Erythroblast (primary cell): ENCODE measurements at regions not wholly inside any gene's neighbourhood (a gene's known extent, or its start where the extent isn't known, plus 50 kb on each side); places are given as distances from the start of the nearest gene placed in this dataset.
"Not testable (repeated sequence)": the region's sequence is repeated elsewhere in the genome, so short reads cannot be mapped to it uniquely, and the experiment has no call there.

Experiments
- DNase-seq, 2 experiments: peaks; one replicate each; lab custom pipeline; 2025; lab: John Stamatoyannopoulos, UW
- GATA1 ChIP-seq: IDR thresholded peaks from 2 replicates; pipeline ENCODE4 v1.6.1; 2011; ENCODE audit warnings: low read depth, mild to moderate bottlenecking, control low read depth, low read length, moderate library complexity
- POLR2A ChIP-seq: IDR thresholded peaks from 2 replicates; pipeline ENCODE4 v1.6.1; 2011; ENCODE audit warnings: mild to moderate bottlenecking, low read length

DNA sequence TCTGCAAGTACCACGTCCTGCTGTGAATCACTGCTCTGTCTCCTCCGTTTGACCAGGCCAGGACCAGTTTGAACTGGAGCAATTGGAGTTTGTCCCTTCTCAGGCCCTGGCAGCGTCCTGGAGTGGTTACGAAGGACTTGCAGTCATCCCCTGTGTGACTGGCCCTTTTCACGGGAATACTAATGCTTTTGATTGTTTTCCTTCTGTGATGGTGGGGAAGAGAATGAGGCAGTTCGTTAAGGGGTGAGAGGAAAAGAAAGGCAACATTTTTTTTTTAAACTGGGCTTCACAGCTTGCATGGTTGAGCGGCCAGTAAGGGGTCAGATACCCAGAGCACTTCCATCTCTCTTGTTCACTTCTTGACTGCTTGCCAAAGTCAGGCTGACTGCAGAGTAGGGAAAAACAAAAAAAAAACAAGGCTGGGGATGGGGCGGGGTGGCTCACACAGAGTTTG lies 153.5 kb upstream of the STK32A start:
- TF ChIP-seq GATA1 (no peak), POLR2A (no peak)
- no peak for DNase-seq

DNA sequence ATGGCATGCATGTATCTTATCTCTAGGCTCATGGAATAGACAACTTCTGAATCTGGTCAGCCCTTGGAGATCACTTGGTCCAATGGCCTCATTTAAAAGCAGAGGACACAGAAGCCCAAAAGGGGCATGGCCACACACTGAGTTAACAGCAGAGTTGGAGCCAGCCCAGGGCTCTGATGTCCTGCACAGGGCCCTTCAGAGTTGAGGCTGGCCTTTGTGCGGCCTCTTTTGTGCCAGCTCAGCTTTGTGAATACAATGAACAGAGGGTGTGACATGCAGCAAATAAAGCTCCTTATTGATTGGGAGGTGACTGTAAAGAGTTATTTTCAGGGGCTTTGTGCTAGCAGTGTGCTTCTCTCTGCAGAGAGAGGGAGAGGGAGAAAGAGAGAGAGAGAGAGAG lies 150.1 kb upstream of the STK32A start:
- TF ChIP-seq POLR2A, result no peak
- DNase-seq, result no peak

DNA sequence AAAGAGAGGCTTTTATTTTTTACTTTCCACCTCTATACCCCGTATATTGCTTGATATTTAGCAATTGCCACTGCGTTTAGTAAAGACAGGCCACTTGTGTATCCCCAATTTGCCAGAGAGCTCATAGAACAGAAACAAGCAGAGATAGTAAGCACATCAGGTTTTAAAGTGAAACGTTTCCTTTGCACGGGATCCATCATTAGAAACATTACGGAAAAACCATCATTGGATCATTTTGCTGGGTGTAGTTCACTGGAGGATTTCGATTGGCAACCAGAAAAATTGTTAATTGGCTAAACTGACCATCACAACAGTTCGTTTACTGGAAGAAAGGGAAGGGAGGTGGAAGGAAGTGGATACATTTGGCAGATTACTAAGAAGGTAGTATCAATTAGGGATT lies 149.4 kb upstream of the STK32A start:
- DNase-seq, result no peak
- TF ChIP-seq POLR2A (no peak), GATA1 (no peak)

GRCh38 chr5:147092044-147092443 lies 142.8 kb upstream of the STK32A start:
- no peak for DNase-seq
- TF ChIP-seq GATA1, result no peak
- TF ChIP-seq POLR2A, result no peak

DNA sequence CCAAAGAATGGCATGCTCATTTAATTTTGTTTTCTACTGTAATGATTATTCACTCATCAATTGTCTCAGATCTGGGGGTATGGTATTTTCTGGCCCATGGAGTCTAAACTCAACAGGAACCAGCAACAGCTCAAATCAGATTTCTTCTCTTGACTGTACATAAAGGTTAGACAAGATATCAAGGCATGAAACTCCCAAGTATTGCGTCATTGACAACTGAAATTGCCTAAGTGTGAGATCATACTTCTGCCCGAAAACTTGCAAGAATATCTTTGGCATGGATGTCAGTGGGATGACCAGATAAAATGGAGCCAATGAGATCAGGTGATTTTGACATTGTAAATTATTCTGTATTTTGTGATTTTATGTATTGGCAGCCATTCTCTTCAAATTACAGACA lies 141.7 kb upstream of the STK32A start:
- DNase-seq, result peak in 1 of 2 experiments; percentile 1
- TF ChIP-seq POLR2A, result no peak
- no peak for TF ChIP-seq GATA1

DNA sequence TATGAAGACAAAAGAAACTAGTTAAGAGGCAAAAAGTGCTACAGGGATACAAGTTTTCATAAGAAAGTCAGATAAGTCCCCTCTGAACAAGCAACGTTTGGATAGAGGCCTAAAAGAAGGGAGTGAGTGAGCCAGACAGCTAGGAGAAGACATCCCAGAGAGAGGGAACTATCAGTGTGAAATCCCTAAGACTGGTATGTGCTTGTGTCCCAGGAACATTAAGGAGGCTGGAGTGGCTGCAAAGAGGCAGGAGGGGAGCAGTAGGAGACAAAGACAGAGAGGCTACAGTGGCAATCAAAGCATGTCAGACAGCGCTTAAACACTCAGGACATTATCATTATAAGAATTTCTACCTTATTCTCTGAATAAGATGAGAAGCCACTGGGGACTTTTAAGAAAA lies 139.1 kb upstream of the STK32A start:
- no peak for DNase-seq
- TF ChIP-seq GATA1, result no peak
- TF ChIP-seq POLR2A, result no peak

DNA sequence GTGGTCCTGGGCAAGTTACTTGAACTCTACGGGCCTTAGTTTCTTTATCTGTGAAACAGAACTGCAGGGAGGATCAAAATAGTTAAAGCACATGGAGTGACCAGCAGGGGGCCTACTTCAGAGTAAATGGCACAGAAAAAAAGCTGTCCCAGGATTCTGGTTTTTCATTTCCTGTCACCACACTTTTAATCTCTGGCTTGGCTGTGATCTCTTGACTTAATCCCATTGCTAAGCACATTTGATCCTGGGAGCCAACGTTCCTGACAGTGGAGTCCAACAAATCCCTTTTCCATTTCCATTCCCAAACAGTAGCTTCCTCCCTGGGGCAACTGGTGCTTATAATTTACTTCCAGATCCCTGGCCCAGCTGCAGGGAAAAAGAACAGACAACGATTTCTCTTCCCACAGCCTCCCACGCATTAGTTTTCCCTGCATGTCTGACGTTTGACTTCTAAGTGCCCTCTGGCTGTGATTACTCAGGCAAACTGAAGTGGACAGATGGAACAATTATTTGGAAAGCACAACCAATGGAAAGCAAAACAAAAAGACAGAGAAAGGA lies 136.5 kb upstream of the STK32A start:
- DNase-seq, result peak; percentile 31 to 49
- TF ChIP-seq GATA1, result no peak
- no peak for TF ChIP-seq POLR2A

DNA sequence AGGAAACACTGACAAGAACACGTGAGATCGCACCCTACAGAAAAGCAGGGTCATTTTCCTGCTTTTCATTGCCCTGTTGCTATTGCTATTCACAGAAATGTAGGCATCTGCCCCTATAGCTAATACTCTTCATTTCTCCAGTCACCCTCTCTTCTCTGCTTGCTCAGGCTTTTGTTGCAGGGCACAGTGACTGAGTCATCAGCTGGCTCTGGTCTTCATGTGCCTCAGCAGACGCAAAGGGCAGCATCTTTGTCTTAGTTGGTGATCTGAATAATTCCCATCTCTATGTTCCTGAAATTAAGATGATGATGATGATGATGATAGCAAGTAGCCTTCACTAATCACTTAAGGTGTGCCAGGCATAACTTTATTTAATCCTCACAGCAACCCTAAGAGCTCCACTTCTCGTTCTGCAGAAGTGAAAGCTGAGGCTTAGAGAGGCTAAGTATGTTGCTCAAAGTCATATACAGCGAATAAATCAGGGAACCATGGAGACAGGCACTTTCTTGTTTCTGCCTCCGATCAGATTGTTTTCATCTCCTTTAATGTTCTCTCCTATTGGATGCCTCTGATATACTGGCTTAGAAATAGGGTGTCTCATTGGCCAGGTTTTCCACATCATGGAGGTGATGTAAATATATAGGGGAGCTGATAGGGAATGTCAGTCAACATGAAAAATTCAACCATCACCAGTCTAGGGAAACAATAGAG lies 133.0 kb upstream of the STK32A start:
- TF ChIP-seq POLR2A (no peak), GATA1 (no peak)
- no peak for DNase-seq

GRCh38 chr5:147112899-147113298 lies 121.9 kb upstream of the STK32A start:
- TF ChIP-seq POLR2A, result no peak
- TF ChIP-seq GATA1, result no peak
- no peak for DNase-seq

GRCh38 chr5:147113967-147114366 lies 120.9 kb upstream of the STK32A start:
- no peak for DNase-seq
- TF ChIP-seq POLR2A (no peak), GATA1 (no peak)

- DNase-seq, result not testable (repeated sequence)
These were observed 95.1 kb upstream of the STK32A start for GRCh38 chr5:147139759-147140158.

DNA sequence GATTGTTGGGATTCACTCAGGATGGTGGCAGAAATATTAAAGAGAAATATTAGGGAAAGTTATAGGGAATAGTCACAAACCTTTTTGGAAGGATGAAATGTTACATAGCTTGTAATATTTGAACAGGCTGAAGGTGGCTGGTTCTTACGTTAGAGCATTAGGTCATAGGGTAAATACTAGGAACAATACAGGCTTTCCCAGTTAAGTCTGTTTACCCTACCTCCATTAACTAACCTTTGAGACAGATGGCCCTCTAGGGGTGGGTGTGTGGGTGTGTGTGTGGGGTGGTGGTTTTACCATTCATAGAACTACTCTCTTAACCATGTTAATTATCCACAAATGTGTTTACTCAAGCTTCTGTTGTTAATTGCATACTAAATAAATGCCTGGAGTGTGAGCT lies 94.3 kb upstream of the STK32A start:
- TF ChIP-seq POLR2A (no peak), GATA1 (no peak)

DNA sequence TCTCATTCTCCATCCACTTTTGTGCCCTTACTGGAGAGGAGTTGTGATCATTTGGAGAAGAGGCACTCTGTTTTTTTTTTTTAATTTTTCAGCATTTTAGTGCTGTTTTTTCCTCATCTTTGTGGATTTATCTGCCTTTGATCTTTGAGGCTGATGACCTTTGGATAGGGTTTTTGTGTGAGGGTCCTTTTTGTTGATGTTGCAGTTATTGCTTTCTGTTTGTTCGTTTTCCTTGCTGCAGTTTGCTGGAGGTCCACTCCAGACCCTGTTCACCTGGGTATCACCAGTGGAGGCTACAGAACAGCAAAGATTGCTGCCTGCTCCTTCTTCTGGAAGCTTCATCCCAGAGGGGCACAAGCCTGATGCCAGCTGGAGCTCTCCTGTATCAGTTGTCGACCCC lies 93.2 kb upstream of the STK32A start:
- not testable (repeated sequence) for DNase-seq

More for the DNA sequence above, 94.3 kb upstream of the STK32A start:
- no peak for DNase-seq

- no peak for TF ChIP-seq POLR2A
- no peak for TF ChIP-seq GATA1
- no peak for DNase-seq
These were observed 91.6 kb upstream of the STK32A start for GRCh38 chr5:147143215-147143614.

GRCh38 chr5:147145328-147145727 lies 89.5 kb upstream of the STK32A start:
- TF ChIP-seq POLR2A (no peak), GATA1 (no peak)
- no peak for DNase-seq

- TF ChIP-seq GATA1, result no peak
- no peak for DNase-seq
These were observed 86.1 kb upstream of the STK32A start for GRCh38 chr5:147148715-147149114.
